GM19468 (cell line): ENCODE measurements at regions not wholly inside any gene's neighbourhood (a gene's known extent, or its start where the extent isn't known, plus 50 kb on each side); places are given as distances from the start of the nearest gene placed in this dataset.

Source experiments
- ATAC-seq: cut with Tn5 transposase; IDR thresholded peaks from one replicate; pipeline ENCODE4 v1.9.1; 2021; ENCODE audit warnings: mild to moderate bottlenecking, moderate library complexity, moderate number of reproducible peaks; ENCODE audit not compliant: unreplicated experiment; ENCODE audit errors: extremely low read depth

GRCh38 chr11:112506852-112507251 lies 246.2 kb upstream of the PLET1 start:
- ATAC-seq = no peak

GRCh38 chr11:112507281-112507680 lies 246.6 kb upstream of the PLET1 start:
- ATAC-seq = no peak

- ATAC-seq = no peak
Measured at GRCh38 chr11:112508750-112509149, 248.1 kb upstream of the PLET1 start.

GRCh38 chr11:112509300-112509699 lies 248.6 kb upstream of the PLET1 start:
- no peak for ATAC-seq

- ATAC-seq = no peak
Measured at GRCh38 chr11:112511271-112511670, 250.6 kb upstream of the PLET1 start.

- ATAC-seq = no peak
Measured at GRCh38 chr11:112511911-112512310, 251.3 kb upstream of the PLET1 start.

GRCh38 chr11:112513417-112513816 lies 252.8 kb upstream of the PLET1 start:
- no peak for ATAC-seq

- no peak for ATAC-seq
Measured at GRCh38 chr11:112514011-112514740, 253.5 kb upstream of the PLET1 start.

- no peak for ATAC-seq
Measured at GRCh38 chr11:112516261-112516660, 255.6 kb upstream of the PLET1 start.

GRCh38 chr11:112516755-112517154 lies 256.1 kb upstream of the PLET1 start:
- ATAC-seq = no peak

GRCh38 chr11:112518371-112518770 lies 257.7 kb upstream of the PLET1 start:
- no peak for ATAC-seq

GRCh38 chr11:112519751-112520150 lies 259.1 kb upstream of the PLET1 start:
- no peak for ATAC-seq

- ATAC-seq = no peak
Measured at GRCh38 chr11:112520354-112520753, 259.7 kb upstream of the PLET1 start.

GRCh38 chr11:112522536-112522935 lies 261.9 kb upstream of the PLET1 start:
- ATAC-seq = no peak

- ATAC-seq = no peak
Measured at GRCh38 chr11:112523031-112523430, 262.4 kb upstream of the PLET1 start.

GRCh38 chr11:112523477-112523876 lies 262.8 kb upstream of the PLET1 start:
- ATAC-seq = no peak

- ATAC-seq = no peak
Measured at GRCh38 chr11:112523951-112524350, 263.3 kb upstream of the PLET1 start.

GRCh38 chr11:112524798-112525197 lies 264.1 kb upstream of the PLET1 start:
- ATAC-seq = no peak

- ATAC-seq = no peak
Measured at GRCh38 chr11:112525270-112525669, 264.6 kb upstream of the PLET1 start.

GRCh38 chr11:112525844-112526590 lies 265.4 kb upstream of the PLET1 start:
- no peak for ATAC-seq

GRCh38 chr11:112526699-112527416 lies 266.2 kb upstream of the PLET1 start:
- ATAC-seq = no peak
